KMS-11 (cell line): ENCODE measurements at regions not wholly inside any gene's neighbourhood (a gene's known extent, or its start where the extent isn't known, plus 50 kb on each side); places are given as distances from the start of the nearest gene placed in this dataset.

Experiments used
- H2AFZ ChIP-seq: fragments of 200-600 bp; sonication (generic); 2 replicates; pipeline ENCODE4 v1.6.1; 2016; ENCODE audit warnings: antibody characterized with exemption, mixed run types, low read depth
- H3K27ac ChIP-seq: fragments of 200-600 bp; sonication (generic); 2 replicates; pipeline ENCODE4 v1.6.1; 2016; ENCODE audit warnings: mild to moderate bottlenecking, mixed run types
- H3K27me3 ChIP-seq: fragments of 200-600 bp; sonication (generic); 2 replicates; pipeline ENCODE4 v1.6.1; 2017; ENCODE audit warnings: mild to moderate bottlenecking, low read depth, mixed run types, moderate library complexity; ENCODE audit not compliant: insufficient read depth
- H3K36me3 ChIP-seq: fragments of 200-600 bp; sonication (generic); 2 replicates; pipeline ENCODE4 v1.6.1; 2017; ENCODE audit warnings: mild to moderate bottlenecking, mixed run types; ENCODE audit not compliant: insufficient read depth
- H3K4me1 ChIP-seq: fragments of 200-600 bp; sonication (generic); 2 replicates; pipeline ENCODE4 v1.6.1; 2016; ENCODE audit warnings: mild to moderate bottlenecking, low read depth, mixed run types; ENCODE audit not compliant: poor library complexity, severe bottlenecking
- H3K4me2 ChIP-seq: fragments of 200-600 bp; sonication (generic); 2 replicates; pipeline ENCODE4 v1.7.0; 2016; ENCODE audit warnings: mild to moderate bottlenecking, mixed run types
- H3K4me3 ChIP-seq: fragments of 200-600 bp; sonication (generic); IDR thresholded peaks from 2 replicates; pipeline ENCODE4 v1.6.1; 2017; ENCODE audit warnings: low read depth, low read length, mixed read lengths; ENCODE audit not compliant: insufficient read depth
- H3K79me2 ChIP-seq: fragments of 200-600 bp; sonication (generic); 2 replicates; pipeline ENCODE4 v1.6.1; 2016; ENCODE audit warnings: low read depth, mixed run types; ENCODE audit not compliant: insufficient read depth
- H3K9ac ChIP-seq: fragments of 200-600 bp; sonication (generic); 2 replicates; pipeline ENCODE4 v1.6.1; 2016; ENCODE audit warnings: mild to moderate bottlenecking, mixed run types
- H4K20me1 ChIP-seq: fragments of 200-600 bp; sonication (generic); 2 replicates; pipeline ENCODE4 v1.6.1; 2016; ENCODE audit warnings: mild to moderate bottlenecking, mixed run types; ENCODE audit not compliant: insufficient read depth
- CTCF ChIP-seq: fragments of 200-600 bp; sonication (generic); conservative IDR thresholded peaks from 2 replicates; pipeline ENCODE4 v1.6.1; 2017; ENCODE audit warnings: low read depth, mild to moderate bottlenecking, antibody characterized with exemption, low read length, moderate library complexity, mixed read lengths

- Histone ChIP-seq H3K36me3 (no peaks in the 10 kb centered on the region), H3K27me3 (no peaks in the 10 kb centered on the region), H4K20me1 (no peaks in the 10 kb centered on the region), H3K4me2 (no peak overlapping the region), H2AFZ (no peak overlapping the region), H3K4me1 (no peaks in the 10 kb centered on the region), H3K79me2 (no peaks in the 10 kb centered on the region), H3K4me3 (no peak overlapping the region), H3K27ac (no peak overlapping the region), H3K9ac (no peak overlapping the region)
- no peak for TF ChIP-seq CTCF
These were observed 215.0 kb upstream of the PWP1 start for GRCh38 chr12:107470645-107471044.

GRCh38 chr12:107472308-107472707, 213.3 kb upstream of the PWP1 start:
- Histone ChIP-seq H3K79me2 (no peaks in the 10 kb centered on the region), H3K36me3 (no peaks in the 10 kb centered on the region), H2AFZ (no peak overlapping the region), H3K9ac (no peak overlapping the region), H4K20me1 (no peaks in the 10 kb centered on the region), H3K4me1 (no peaks in the 10 kb centered on the region), H3K4me2 (no peak overlapping the region), H3K4me3 (no peak overlapping the region), H3K27me3 (no peaks in the 10 kb centered on the region), H3K27ac (no peak overlapping the region)
- no peak for TF ChIP-seq CTCF

GRCh38 chr12:107474099-107474498, 211.5 kb upstream of the PWP1 start:
- no peaks in the 10 kb centered on the region for H3K79me2 ChIP-seq
- no peaks in the 10 kb centered on the region for H3K27me3 ChIP-seq

GRCh38 chr12:107474639-107475539, 210.7 kb upstream of the PWP1 start:
- H3K79me2 ChIP-seq = no peaks in the 10 kb centered on the region
- no peaks in the 10 kb centered on the region for H3K27me3 ChIP-seq
- no peak overlapping the region for H3K27ac ChIP-seq
- no peaks in the 10 kb centered on the region for H3K36me3 ChIP-seq
- no peak overlapping the region for H3K4me2 ChIP-seq
- H2AFZ ChIP-seq = no peak overlapping the region
- H3K4me3 ChIP-seq = no peak overlapping the region
- no peaks in the 10 kb centered on the region for H4K20me1 ChIP-seq
- no peaks in the 10 kb centered on the region for H3K4me1 ChIP-seq
- TF ChIP-seq CTCF = no peak
- H3K9ac ChIP-seq = no peak overlapping the region

More at GRCh38 chr12:107474099-107474498, 211.5 kb upstream of the PWP1 start:
- Histone ChIP-seq H3K4me2 (no peak overlapping the region), H3K9ac (no peak overlapping the region), H3K36me3 (no peaks in the 10 kb centered on the region), H3K4me3 (no peak overlapping the region), H2AFZ (no peak overlapping the region), H4K20me1 (no peaks in the 10 kb centered on the region), H3K4me1 (no peaks in the 10 kb centered on the region), H3K27ac (no peak overlapping the region)
- no peak for TF ChIP-seq CTCF
